ENCODE measurements at regions not wholly inside any gene's neighbourhood (a gene's known extent, or its start where the extent isn't known, plus 50 kb on each side); places are given as distances from the start of the nearest gene placed in this dataset.

DNA sequence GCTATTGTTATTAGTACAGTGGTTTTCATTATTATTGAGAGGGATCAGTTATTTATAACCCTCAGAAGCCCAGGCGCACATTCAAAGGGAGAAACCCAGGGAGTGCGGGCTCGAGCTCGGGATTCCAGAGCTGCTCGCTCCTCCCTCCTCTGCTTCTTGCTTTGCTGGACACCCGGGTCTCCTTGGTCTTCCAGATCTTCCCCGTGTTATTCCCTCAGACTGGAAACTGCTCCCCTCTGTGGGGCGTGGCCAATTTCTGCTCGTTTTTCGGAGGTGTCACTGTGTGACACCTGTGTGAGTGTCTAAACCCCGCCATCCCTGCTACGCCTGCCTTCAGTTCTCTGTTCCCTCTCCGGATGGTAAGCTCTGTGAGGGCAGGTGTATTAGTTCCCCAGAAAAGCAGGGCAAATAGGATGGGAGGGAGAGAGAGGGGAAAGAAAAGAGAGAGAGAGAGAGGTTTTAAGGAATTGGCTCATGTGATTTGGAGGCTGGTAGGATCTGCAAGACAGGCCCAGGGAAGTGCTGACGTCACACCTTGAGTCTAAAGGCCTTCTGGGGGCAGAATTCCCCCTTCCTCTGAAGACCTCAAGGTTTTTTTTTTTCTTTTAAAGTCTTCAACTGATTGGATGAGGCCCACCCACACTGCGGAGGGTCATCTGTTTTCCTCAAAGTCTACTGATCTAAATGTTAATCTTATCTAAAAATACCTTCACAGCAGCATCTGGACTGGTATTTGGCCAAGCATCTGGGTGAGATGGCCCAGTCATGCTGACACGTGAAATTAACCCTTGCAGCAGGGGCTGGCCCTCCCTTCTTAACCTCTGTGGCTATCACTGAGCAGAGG lies 457.3 kb upstream of the ID2 start:
- POLR2A ChIA-PET, result no interaction called here
- CTCF ChIA-PET, result interaction anchor here (1.0 to 1.6 kb wide), 2 partner anchors 10 to 15 kb away, joined by 3 read pairs; no protein-coding TSS in a partner anchor
- TF ChIP-seq, protein P1, sequence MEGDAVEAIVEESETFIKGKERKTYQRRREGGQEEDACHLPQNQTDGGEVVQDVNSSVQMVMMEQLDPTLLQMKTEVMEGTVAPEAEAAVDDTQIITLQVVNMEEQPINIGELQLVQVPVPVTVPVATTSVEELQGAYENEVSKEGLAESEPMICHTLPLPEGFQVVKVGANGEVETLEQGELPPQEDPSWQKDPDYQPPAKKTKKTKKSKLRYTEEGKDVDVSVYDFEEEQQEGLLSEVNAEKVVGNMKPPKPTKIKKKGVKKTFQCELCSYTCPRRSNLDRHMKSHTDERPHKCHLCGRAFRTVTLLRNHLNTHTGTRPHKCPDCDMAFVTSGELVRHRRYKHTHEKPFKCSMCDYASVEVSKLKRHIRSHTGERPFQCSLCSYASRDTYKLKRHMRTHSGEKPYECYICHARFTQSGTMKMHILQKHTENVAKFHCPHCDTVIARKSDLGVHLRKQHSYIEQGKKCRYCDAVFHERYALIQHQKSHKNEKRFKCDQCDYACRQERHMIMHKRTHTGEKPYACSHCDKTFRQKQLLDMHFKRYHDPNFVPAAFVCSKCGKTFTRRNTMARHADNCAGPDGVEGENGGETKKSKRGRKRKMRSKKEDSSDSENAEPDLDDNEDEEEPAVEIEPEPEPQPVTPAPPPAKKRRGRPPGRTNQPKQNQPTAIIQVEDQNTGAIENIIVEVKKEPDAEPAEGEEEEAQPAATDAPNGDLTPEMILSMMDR (IDR thresholded peaks at IDR 0.05; ENCODE audit: control extremely low read depth, extremely low read depth, low read depth, missing control alignments), result no peak
- no peak for DNase-seq (ENCODE audit: extremely low spot score)

DNA sequence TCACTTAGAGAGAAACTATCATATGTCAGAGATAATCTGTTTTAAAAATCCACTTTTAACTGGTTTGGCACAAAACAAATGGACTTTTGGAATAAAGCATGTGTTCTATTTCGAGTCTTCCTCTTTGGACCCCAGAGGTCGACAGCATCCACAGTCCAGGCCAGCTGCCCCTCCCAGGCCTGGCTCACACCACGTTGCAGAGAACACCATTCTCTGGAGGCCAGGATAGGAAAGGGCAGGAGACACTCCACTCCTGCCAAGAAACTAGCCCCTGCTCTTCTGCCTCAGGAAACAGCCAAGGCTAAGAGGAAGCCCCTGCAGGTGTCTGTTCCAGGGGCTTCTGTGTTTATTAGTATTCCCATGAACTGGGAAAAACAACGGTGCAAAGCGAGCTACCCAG lies 456.6 kb upstream of the ID2 start:
- CTCF ChIA-PET, result interaction anchor here (1.6 kb wide), 1 partner anchor 11 kb away, joined by 3 read pairs; no protein-coding TSS in a partner anchor
- POLR2A ChIA-PET, result no interaction called here
- TF ChIP-seq, protein P1 (IDR thresholded peaks at IDR 0.05; ENCODE audit: control extremely low read depth, extremely low read depth, low read depth, missing control alignments), result no peak
- no peak for DNase-seq (ENCODE audit: extremely low spot score)

DNA sequence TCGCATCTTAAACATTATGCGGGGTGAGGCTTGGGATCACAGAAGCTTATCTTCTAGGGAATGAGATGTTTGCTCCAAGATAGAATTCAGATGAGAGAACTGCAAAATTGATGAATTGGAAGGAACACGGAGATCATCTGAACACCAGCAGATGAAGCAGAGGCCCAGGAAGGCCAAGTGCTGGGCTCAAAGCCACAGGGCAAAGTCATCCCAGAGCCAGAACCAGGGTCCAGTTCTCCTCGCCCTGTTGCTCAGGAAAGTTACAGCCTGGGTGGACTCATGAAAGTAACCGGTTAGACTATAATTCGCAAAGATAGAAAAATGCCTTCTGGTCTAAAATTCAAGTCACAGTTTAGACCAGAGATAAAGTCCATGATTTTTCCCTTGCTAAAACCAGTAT lies 456.1 kb upstream of the ID2 start:
- ChIA-PET POLR2A (no interaction called here), CTCF (interaction anchor here (2.3 kb wide), 1 partner anchor 11 kb away, joined by 5 read pairs; no protein-coding TSS in a partner anchor)
- no peak for DNase-seq (ENCODE audit: extremely low spot score)
- TF ChIP-seq, protein P1 (IDR thresholded peaks at IDR 0.05; ENCODE audit: control extremely low read depth, extremely low read depth, low read depth, missing control alignments), result no peak

DNA sequence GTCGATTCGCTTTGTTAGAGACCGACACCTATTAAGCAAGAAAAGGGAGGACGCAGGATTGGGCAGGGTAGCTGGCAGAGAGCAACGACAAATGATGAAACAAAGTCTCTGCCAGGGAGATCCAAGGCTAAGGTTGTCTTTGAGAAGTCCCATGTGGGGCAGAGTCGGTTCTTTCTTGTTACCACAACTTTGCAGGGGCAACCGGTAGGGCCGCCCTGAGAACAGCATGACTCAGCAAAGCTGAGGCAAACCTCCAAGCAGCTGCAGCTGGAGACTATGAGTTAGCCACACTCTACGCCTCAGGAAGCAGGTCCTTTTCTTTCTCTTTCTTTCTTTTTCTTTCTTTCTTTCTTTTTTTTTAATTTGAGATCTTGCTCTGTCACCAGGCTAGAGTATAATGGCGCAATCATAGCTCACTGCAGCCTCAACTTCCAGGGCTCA lies 452.3 kb upstream of the ID2 start:
- peak; percentile 62 for DNase-seq (ENCODE audit: extremely low spot score)
- CTCF ChIA-PET, result interaction anchor here (1.2 kb wide), 2 partner anchors 9 to 25 kb away, joined by 4 read pairs; no protein-coding TSS in a partner anchor
- TF ChIP-seq, protein P1 (IDR thresholded peaks at IDR 0.05; ENCODE audit: control extremely low read depth, extremely low read depth, low read depth, missing control alignments), result no peak
- POLR2A ChIA-PET, result interaction anchor here (0.7 kb wide), 1 partner anchor 453 kb away, joined by 4 read pairs; the partner anchor contains the start of gene ID2

DNA sequence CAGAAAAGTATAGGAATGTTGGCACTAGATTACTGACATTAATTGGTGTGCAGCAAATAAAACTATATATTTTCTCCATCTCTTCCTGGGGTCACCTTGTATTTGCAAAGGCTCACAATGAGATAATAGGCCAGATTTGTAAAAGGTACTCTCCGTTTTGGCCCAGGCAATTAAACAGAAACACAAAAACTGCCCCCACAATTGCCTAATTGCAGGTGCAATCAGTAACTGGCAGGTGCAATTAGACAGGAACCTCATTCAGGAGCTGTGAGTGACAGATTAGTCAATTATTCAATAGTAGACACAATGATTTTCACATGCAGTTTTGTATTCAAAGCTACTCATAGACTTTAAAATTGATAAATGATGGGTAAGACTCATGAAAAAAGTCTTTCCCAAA lies 451.4 kb upstream of the ID2 start:
- DNase-seq (ENCODE audit: extremely low spot score), result no peak
- ChIA-PET CTCF (interaction anchor here (1.2 kb wide), 1 partner anchor 26 kb away, joined by 4 read pairs; no protein-coding TSS in a partner anchor), POLR2A (no interaction called here)
- TF ChIP-seq, protein P1 (IDR thresholded peaks at IDR 0.05; ENCODE audit: control extremely low read depth, extremely low read depth, low read depth, missing control alignments), result no peak

DNA sequence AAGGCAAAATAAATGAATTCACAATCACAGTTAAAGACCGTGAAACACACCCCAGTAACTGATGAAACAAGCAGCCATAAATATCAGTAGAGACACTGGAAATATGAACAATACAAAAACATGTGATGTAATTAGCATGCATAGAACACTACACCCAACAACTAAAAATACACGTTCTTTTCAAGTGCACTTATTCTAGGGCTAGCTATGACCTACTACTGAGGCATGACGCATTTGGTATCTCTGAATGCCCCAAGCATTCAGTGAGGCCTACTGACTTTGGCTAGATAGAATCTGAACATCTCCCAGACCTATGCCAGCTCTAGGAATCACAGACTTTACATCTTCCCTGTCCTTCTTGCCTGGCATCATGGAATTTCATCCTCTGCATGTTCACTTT lies 450.0 kb upstream of the ID2 start:
- POLR2A ChIA-PET, result no interaction called here
- CTCF ChIA-PET, result no interaction called here
- no peak for DNase-seq (ENCODE audit: extremely low spot score)
- TF ChIP-seq, protein P1 (IDR thresholded peaks at IDR 0.05; ENCODE audit: control extremely low read depth, extremely low read depth, low read depth, missing control alignments), result no peak
